ENCODE measurements at regions not wholly inside any gene's neighbourhood (a gene's known extent, or its start where the extent isn't known, plus 50 kb on each side); places are given as distances from the start of the nearest gene placed in this dataset.

DNA sequence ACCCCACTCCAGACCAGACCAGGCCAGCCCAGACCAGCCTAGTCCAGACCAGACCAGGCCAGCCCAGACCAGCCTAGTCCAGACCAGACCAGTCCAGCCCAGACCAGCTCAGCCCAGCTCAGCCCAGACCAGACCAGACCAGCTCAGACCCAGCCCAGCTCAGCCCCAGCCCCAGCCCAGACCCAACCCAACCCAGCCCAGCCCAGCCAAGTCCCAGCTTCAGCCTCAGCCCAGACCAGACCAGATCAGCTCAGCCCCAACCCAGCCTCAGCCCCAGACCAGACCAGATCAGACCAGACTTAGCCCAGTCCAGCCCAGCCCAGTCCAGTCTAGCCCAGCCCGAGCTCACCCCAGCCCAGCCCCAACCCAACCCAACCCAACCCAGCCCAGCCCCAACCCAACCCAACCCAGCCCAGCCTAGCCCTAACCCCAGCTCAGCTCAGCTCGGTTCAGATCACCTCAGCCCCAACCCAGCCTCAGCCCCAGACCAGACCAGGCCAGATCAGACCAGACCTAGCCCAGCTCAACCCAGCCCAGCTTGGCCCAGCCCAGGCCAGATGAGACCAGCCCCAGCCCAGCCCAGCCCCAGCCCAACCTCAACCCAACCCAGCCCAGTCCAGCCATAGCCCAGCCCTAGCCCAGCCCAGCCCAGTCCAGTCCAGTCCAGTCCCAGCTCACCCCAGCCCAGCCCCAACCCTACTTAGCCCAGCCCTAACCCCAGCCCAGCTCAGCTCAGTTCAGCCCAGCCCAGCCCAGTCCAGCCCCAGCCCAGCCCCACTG lies 204.7 kb downstream of the BCL11B start:
- DNase-seq: no peak

DNA sequence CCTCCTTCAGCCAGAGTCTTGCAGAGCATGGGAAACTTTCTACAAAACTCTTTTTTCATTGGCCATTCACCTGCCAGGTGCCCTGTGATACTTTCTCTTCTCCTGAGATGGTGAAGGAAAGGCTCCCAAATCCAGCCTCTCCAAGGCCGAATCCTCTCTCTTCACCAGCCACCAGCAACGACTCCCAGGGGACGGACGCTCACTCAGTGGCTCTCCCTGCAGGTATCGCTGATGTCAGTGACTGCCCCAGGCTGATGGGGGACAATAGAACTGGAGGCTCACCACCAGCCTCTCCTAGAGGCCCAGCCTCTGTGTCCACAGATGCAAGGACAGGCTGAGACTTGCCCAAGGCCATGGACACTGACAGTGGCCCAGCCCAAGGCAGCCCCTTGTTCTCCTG lies 204.1 kb downstream of the BCL11B start:
- no peak for DNase-seq

DNA sequence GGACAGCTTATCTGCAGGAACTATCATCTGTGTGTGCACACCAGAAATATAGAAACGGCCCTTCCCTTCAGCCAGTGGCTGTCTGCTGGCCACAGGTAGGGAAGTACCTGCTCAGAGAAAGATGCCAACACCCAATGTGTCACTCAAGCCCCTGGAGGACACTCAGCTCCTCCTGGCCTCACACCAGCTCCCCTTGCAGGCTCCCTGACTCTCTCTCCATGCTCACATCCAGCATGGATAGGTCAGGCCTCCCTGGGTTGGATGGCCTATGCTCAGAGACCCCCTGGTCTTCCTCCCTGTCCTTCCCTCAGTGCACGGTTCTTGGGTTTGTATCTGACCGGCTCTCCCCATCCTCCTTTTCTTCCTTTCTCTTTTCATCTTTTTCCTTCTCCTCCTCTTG lies 202.1 kb downstream of the BCL11B start:
- DNase-seq: no peak

DNA sequence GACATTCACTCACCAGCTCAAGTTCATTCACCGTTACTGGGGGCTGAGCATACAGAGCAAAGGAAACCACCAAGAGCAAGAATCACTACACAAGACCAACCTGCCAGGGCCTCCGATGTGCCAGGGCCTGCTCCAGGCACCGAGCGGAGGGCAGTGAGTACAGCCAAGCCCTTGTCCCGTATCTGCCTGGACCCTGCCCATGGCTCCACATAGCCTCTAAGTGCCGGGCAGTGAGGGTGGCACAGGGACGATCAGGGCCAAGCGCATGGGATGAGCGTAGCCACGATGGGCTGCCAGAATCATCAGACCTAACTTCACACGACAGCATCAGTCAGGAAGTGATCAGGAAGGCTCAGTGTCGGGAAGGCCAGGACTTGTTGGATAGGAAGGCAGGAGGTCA lies 199.6 kb downstream of the BCL11B start:
- no peak for DNase-seq

DNA sequence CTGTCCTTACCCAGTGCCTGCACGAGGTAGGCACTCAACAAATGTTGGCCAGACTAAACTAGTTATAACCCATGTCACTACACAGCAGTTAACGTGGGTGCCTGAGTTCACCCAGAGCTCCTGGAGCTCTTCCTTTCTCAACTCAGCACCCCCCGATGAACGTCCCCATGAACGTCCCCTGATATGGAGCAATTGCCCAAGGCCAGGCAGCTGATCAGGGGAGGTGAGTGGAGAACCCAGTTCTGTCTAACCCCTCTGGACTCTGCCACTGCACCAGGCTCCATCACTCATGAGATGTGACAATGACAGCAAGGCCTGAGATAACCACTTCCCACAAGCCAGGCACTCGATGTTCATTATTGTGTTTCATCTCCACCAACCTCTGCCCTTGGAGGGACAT lies 199.0 kb downstream of the BCL11B start:
- DNase-seq: no peak

DNA sequence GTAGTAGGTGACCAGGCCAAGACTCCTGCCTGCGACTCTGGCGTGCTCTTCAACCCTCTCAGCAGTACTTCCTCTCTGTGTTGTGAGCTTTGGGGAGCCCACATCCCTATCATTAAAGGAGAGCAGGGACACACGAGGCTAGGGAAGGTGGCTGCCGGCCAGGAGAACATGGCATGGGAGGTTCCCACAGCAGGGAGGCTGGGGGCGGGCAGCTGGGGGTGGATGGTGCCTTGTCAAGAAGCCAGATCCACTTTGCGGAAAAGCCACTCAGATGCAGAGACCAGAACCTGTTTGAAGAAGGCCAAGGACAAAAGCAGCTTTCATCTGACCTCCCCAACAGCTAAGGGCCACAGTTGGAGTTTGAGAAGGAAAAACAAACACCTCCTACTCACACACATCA lies 198.6 kb downstream of the BCL11B start:
- DNase-seq: no peak

DNA sequence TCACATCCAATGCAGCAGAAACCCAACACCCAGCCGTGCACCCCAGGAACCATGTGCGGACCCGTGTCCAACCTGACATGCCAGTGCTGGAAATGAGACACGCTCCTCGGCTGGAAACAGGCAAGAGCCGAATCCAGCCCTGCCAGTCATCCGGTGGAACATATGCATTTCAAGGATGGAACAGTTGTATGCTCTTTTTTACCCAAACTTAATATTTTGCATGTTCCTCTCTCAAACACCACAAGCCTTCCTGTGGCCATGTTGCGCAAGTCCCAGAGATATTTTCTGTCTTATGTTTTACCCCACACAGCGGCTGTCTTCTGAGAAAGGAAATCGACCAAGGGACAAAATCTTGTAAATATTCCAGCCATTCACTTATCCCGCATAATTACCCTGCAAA lies 196.9 kb downstream of the BCL11B start:
- DNase-seq: no peak

DNA sequence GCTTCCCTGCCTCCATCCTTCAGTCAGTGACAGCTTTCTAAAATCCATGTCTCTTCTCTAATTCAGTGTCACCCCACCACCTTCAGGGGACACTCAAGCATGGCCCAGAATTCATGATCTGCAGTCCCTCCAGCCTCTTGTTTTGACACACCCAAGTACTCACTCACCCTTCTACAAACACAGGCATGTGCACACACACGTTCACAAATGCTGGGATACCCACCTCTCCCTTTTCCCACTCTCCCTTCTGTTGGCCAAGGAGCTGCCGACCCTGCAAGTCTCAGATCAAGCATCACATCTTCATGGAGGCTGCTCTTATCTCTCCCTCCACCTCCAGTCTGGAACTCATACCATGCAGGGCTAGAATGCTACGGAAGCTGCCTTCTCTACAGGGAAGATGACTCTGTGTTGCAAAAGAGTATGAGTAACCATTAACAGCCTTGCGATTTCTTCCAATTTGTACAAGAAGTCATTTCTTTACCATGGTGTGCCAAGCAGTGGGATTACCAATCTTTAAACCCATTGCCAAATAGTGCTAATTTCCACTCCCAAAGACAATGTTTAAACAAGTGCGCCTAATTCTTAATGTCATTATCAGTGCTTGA lies 196.1 kb downstream of the BCL11B start:
- DNase-seq: no peak

DNA sequence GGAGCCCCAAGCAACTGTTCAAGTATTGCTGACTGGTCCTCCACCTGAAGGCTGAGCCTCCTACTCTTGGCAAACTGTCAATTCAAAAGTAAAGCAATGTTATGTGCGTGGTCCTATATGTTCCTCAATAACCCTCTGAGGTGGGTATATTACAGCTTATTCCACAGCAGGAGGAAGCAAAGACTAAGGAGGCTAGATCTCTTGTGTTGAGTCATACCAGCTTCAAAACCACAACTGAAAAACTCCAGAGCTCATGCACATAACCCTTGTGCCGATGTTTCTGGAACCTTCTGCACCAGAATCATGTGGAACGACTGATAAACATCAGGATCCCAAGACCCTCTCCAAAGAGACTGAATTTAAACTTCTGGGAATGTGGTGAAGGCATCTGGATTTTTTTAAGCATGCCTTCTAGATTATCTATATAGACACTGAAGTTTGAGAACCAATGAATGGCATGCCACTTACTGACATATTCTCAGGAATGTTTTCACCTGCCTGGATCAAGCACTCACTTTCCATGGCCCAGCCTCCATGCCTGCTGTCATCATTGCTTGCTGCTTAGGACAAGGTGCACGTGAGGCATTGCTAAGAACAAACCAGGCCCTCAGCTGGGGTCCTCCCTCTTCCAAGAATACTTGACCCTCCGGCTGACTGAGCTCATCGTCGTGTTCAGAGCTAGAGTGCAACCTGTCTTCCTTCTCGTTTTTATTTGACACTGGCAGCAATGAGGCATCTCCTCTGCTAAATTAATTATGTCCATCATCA lies 194.7 kb downstream of the BCL11B start:
- DNase-seq: no peak

DNA sequence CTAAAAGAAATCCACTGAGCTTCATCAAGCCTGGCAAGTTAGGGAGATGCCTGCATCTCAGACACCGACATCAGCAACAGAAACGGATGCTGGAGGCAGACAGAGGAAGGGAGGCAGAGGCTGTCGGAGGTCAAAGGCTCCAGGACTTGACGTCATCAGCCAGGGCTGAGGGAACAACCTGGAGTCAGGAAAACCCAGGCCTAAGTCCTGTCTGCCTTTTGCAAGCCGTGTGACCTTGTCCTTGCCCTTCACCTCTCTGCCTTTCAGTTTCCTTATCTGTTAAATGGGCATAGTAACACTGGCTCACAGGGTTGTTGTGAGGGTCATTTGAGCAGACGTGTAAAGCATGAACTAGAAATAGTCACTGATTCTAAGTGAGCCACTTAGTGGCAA lies 194.2 kb downstream of the BCL11B start:
- no peak for DNase-seq

DNA sequence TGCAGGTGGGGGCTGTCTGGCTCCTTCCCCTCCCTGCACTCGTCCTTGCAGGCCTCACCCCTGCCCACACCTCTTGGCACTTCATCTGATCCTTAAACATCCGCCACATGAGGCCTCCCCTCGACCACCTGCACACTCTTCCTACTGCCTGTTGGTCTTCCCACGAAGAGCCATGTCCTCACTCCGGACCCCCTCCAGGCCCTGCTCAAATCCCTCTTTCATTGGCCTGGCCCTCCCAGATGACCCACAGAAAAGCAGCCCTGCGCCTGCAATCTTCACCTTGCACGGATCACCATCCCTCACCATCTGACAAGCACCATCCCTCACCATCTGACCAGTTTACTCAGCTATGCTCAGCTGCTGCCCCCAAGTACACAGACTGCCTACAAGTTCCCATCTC lies 193.6 kb downstream of the BCL11B start:
- no peak for DNase-seq

DNA sequence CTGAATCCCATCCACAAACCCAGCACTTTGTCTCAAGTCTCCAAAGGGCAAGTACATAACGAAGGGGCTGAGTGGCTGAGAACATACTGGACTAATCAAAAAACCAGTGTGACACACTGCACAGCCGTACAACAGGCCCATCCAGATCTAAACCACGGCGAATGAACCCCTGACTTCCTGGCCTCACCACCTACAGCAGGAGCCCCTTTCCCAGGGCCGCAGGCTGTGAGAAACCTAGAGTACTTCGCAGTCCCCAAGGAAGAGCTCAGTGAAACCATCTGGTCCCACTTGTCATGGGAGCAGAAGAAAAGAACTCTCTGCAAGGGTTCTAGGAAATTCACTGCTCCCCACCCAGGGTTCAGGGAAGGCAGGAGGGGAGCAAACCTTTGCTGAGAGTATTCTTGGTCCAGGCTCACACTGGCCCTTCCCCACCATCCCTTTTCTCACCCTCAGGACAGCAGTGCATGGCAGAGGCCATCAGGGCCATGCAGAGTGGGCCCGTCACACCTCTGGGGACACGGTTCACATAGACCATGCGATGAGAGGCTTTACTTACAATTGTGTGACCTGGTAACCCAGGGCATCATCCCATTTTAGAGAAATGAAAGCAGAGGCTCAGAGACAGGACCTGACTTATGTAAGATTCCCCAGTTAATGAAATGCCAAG lies 192.8 kb downstream of the BCL11B start:
- no peak for DNase-seq

DNA sequence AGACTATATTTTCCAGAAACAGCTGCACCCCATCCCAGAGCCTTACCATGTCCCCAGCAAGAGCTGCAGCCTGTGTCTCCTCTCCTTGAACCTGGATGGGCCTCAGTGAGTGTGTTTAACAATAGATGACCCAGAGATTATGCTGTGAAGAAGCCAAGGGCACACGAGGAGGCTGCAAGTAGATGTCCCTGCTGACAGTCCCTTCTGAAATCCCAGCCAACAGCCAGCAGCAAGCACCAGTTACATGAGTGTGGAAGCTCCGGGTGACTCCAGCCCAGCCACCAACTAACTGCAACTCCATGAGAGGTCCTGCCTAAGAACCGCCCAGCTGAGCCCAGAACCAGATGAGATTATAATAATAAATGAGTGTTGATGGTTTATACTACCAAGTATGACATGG lies 191.7 kb downstream of the BCL11B start:
- DNase-seq: no peak

DNA sequence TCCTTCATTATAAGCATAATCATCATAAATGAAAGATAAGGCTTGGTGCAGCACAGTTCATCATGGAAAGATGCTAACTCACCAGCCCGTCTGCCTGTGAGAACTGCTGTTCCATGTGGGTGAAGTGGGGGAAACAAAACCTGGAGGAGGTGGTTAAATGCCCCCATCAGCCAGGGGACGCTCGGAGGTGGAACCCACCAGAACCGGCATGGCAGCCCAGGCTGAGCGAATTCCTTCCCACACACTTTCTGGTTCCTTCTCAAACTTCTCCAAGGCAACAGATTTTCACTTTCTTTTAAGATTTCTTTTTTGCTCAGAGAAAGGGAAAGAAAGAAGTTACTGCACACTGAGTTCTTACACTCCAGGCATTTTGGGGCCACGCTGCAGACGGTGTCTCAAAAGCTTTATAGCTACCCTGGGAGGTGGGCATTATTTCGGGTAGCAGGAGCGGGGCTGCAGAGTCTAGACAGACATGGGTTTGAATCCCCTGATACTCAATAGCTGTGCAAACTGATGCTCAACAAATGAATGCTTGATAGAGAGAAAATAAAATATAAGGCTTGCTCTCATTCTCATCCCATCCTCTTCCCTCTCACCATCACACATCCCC lies 190.7 kb downstream of the BCL11B start:
- no peak for DNase-seq

DNA sequence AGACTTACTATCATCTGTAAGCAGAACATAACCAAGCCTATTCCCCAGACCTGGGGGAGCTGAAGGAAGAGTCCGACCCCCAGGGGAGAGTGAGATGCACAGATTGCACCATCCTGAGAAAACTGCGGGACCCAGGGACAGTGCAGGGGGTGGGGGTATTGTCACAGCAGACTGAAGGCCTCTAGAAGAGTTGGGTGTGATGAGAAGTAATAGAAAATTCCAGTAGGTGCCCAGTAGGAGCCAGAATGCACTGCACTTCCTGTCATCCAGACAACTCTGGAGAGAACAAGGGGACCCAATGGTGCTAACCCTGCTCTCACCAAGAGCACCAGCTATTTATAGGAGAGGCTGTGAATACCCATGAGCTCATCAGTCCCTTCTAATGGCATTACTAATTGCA lies 190.1 kb downstream of the BCL11B start:
- no peak for DNase-seq

DNA sequence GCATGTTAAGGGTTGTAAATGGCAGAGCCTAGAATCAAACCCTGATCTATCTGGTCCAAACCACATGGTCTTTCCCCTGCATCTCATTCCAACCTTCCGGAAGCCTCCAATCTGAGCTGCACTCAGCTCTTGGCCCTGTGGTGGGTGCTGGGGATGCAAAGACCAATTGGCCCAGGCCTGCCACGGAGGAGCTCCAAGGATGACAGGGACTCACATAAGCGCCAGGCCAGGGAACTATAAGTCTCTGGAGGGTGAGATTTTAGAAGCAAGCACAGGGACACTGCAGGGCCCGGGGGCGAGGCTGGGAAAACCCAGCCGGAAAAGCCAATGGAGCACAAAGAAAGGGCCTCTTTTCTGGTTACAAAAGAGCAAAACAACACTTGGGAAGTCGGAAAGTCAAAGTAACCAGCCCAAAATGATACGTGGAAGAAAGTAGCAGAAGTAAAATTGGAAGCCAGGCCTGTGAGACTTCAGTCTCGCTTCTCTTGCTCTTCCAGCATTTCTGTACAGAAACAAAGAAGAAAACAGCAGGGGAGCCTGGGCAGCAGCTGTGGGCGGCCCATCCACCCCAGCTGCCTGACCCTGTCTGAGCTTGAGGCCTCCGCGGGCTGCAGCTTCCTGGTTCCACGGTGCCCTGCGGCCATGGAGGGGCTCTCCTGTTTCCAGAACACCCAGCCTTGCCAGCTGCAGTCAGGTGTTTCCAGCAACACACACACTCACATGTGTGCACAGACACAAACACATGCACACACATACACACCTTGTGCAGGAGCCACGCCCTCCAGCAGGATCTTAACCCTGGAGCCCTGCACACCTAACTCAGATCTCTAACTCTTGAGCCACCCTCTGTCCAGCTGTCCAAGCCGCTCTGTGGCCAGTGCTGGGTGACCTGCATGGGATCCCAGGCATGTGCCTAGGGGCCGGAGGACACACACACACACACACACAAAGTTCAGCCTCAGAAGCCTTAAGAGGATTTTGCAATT lies 178.2 kb downstream of the BCL11B start:
- DNase-seq: no peak

DNA sequence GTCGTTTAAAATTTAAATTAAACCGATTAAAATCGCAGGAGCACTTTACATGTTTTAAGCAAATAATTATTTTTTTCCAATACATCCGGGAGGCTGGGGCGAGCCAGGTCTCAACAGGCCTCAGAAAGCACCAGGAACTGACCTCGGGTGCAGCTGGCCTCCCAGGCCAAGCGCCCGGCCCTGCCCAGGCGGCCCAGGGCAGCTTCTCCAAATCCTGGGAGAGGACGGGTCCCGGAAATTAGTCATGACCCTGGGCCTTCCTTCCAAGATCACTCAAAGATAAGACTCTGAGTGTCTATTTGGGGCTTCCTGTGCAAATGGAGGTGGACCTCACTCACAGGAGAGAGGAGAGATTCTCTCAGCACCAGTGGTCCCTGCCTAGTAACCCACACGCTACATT lies 177.1 kb downstream of the BCL11B start:
- no peak for DNase-seq

DNA sequence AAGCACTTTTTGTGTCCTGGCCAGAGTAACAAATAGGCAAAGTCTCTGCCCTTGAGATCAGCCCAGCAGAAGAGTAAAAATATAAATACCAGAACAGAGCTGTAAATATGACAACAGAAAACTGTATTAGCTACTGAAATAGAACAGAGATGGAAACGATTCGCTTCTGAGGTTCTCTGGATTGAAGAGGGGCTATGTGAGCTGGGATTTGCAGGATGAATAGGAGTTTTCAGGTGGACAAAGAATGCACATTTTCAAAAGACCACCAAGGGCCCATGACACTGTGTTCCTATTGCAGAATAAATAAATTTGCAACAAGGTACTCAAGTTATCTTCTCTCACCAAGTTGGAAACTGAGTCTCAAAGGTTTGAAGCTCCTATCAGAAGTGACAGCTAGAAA lies 176.6 kb downstream of the BCL11B start:
- no peak for DNase-seq

DNA sequence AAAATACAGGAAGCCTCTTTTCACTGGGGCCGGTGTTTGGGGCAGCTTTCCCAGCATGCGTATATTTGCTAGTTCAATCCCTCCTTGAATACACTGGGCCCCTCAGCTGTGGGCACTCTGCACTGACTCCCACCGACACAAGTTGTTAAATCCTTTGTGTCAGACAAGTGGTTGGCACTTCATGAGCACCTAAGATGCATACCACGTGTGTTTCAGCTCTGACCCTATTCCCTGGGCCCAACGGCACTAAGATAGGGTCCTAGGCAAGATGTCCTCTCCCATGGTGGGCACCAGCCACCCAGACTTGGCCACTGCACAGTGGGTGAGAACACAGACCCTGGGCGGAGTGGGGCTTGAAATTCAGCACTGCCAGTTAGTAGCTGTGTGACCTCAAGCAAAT lies 173.8 kb downstream of the BCL11B start:
- DNase-seq: no peak

DNA sequence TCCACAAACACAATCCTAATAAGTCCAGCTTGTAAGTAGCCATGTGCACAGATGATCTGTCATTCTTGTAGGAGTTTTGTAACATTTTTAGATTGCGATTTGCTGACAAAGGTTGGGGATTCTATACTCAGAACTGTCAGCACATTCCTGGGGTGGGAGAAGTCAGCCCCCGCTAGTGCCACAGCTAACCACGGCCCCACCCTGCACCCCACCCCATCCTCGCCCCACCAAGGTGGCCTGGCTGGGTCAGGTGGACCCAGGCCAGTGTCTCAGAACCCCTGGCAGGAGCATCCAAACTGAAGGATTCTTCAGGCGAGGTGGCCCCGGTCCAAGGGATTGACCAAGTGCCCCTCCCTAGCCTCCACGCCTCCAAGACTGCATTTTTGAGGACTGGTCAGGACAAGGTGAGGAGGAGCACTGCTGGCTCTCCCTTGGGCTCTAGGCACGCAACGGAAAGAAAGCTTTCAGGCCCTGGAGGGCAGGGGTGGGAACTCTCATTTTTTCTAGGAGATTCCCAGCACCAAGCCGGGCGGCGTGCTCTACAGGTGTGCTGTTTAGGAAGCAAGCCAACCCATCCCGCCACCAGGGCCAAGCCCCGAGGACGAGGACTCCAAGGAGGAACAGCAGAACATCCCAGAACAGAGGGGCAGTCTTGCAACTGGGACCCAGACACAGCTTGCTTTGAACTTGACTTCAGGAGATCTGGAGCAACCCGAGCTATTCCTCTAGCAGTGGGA lies 172.8 kb downstream of the BCL11B start:
- DNase-seq: no peak
